IMR-90 (cell line): ENCODE measurements at regions not wholly inside any gene's neighbourhood (a gene's known extent, or its start where the extent isn't known, plus 50 kb on each side); places are given as distances from the start of the nearest gene placed in this dataset.

Experiments used
- ATAC-seq: fragments of 200-7000 bp; cut with Tn5 transposase; 2 replicates; pipeline ENCODE4 v1.9.1; 2020; ENCODE audit warnings: low read depth, mild to moderate bottlenecking, moderate library complexity
- BruUV-seq: library from RNA; stranded (reverse); fragments of 400-500 nt; replicated peaks from 2 replicates; lab custom pipeline; 2021; lab: Mats Ljungman, UMichigan
- CTCF ChIA-PET: fragments of 300-600 bp; formaldehyde crosslinking; extraction: SDS; loops from one replicate; lab custom pipeline; 2021; ENCODE audit warnings: antibody characterized with exemption; lab: Yijun Ruan, JAX
- POLR2A ChIA-PET: fragments of 300-600 bp; sonication (Branson Sonifier 250); formaldehyde crosslinking; loops from one replicate; lab custom pipeline; 2022; ENCODE audit warnings: antibody characterized with exemption; ENCODE audit not compliant: unreplicated experiment; lab: Charles Lee
- DNase-seq: peaks from one replicate; pipeline ENCODE4 v3.0.0; 2013
- H2AFZ ChIP-seq: replicated peaks from 2 replicates; pipeline ENCODE3; 2013; ENCODE audit warnings: low read length, mild to moderate bottlenecking; ENCODE audit not compliant: poor library complexity
- H2AK5ac ChIP-seq: 2 replicates; pipeline ENCODE4 v1.6.1; 2013; ENCODE audit warnings: low read depth, low read length, inconsistent platforms
- H2AK9ac ChIP-seq: replicated peaks from 2 replicates; pipeline ENCODE3; 2013; ENCODE audit warnings: mild to moderate bottlenecking, low read depth, low read length, moderate library complexity; ENCODE audit not compliant: poor library complexity
- H2BK120ac ChIP-seq: 2 replicates; pipeline ENCODE4 v1.6.1; 2013; ENCODE audit warnings: low read depth, low read length, inconsistent platforms
- H2BK15ac ChIP-seq: 3 replicates; pipeline ENCODE4 v1.6.1; 2013; ENCODE audit warnings: low read depth, low read length, inconsistent platforms
- H2BK20ac ChIP-seq: 2 replicates; pipeline ENCODE4 v1.6.1; 2013; ENCODE audit warnings: low read depth, mild to moderate bottlenecking, inconsistent platforms, low read length, moderate library complexity
- H2BK5ac ChIP-seq: 2 replicates; pipeline ENCODE4 v1.6.1; 2013; ENCODE audit warnings: mild to moderate bottlenecking, low read depth, low read length, inconsistent platforms; ENCODE audit not compliant: poor library complexity, severe bottlenecking
- H3K14ac ChIP-seq: replicated peaks from 2 replicates; pipeline ENCODE4 v1.6.1; 2013; ENCODE audit warnings: low read depth, low read length, inconsistent platforms
- H3K18ac ChIP-seq: 2 replicates; pipeline ENCODE4 v1.6.1; 2013; ENCODE audit warnings: low read depth, low read length, control low read depth
- H3K23ac ChIP-seq: 2 replicates; pipeline ENCODE4 v1.6.1; 2013; ENCODE audit warnings: low read depth, low read length, inconsistent platforms
- H3K27ac ChIP-seq: 2 replicates; pipeline ENCODE4 v1.5.1; 2013; ENCODE audit warnings: mild to moderate bottlenecking, control low read depth, low read length; ENCODE audit not compliant: insufficient read depth
- H3K27me3 ChIP-seq: 2 replicates; pipeline ENCODE4 v1.6.1; 2013; ENCODE audit warnings: low read length; ENCODE audit not compliant: control insufficient read depth, insufficient read depth
- H3K36me3 ChIP-seq: 2 replicates; pipeline ENCODE4 v1.6.1; 2013; ENCODE audit warnings: low read length, mixed read lengths; ENCODE audit not compliant: control insufficient read depth, insufficient read depth
- H3K4ac ChIP-seq: 2 replicates; pipeline ENCODE4 v1.6.1; 2013; ENCODE audit warnings: low read depth, low read length, inconsistent platforms
- H3K4me1 ChIP-seq: 2 replicates; pipeline ENCODE4 v1.6.1; 2013; ENCODE audit warnings: low read length, mixed read lengths; ENCODE audit not compliant: control insufficient read depth, insufficient read depth
- H3K4me2 ChIP-seq: 2 replicates; pipeline ENCODE4 v1.6.1; 2013; ENCODE audit warnings: low read depth, mild to moderate bottlenecking, control low read depth, low read length, moderate library complexity
- H3K4me3 ChIP-seq: 2 replicates; pipeline ENCODE4 v1.5.1; 2013; ENCODE audit warnings: low read depth, mild to moderate bottlenecking, control low read depth, low read length, moderate library complexity; ENCODE audit not compliant: insufficient read depth
- H3K56ac ChIP-seq: 2 replicates; pipeline ENCODE4 v1.6.1; 2013; ENCODE audit warnings: low read length, inconsistent platforms; ENCODE audit not compliant: insufficient read depth; ENCODE audit errors: extremely low read depth
- H3K79me1 ChIP-seq, 2 experiments: 2 replicates each; pipeline ENCODE4 v1.6.1; 2013; ENCODE audit warnings: low read length in 2 of 2, inconsistent platforms in 1 of 2, low read depth in 1 of 2
- H3K9ac ChIP-seq: 2 replicates; pipeline ENCODE4 v1.6.1; 2013; ENCODE audit warnings: low read depth, low read length, control low read depth
- H3K9me1 ChIP-seq: 2 replicates; pipeline ENCODE4 v1.6.1; 2013; ENCODE audit warnings: low read length, inconsistent platforms; ENCODE audit not compliant: insufficient read depth
- H3K9me3 ChIP-seq: 2 replicates; pipeline ENCODE4 v1.6.1; 2013; ENCODE audit warnings: low read length; ENCODE audit not compliant: control insufficient read depth, insufficient read depth
- H4K20me1 ChIP-seq: 2 replicates; pipeline ENCODE4 v1.6.1; 2013; ENCODE audit warnings: low read length, inconsistent platforms; ENCODE audit not compliant: insufficient read depth
- H4K5ac ChIP-seq: 2 replicates; pipeline ENCODE4 v1.6.1; 2013; ENCODE audit warnings: mild to moderate bottlenecking, low read depth, low read length, control low read depth
- H4K8ac ChIP-seq, 2 experiments: 2 replicates each; pipeline ENCODE4 v1.6.1; 2013; ENCODE audit warnings: low read depth in 2 of 2, low read length in 2 of 2, control low read depth in 1 of 2, inconsistent platforms in 1 of 2
- H4K91ac ChIP-seq: 2 replicates; pipeline ENCODE4 v1.6.1; 2013; ENCODE audit warnings: low read depth, low read length, inconsistent platforms; ENCODE audit not compliant: insufficient read depth
- BHLHE40 ChIP-seq: fragments of 150-350 bp; IDR thresholded peaks from 2 replicates; pipeline ENCODE4 v1.6.1; 2016; ENCODE audit warnings: mild to moderate bottlenecking, low read depth, low read length
- CEBPB ChIP-seq: IDR thresholded peaks from 2 replicates; pipeline ENCODE4 v1.6.1; 2012; ENCODE audit warnings: low read depth, low read length, improper control_type of control experiment
- CHD1 ChIP-seq: IDR thresholded peaks from 2 replicates; pipeline ENCODE4 v1.6.1; 2012; ENCODE audit warnings: low read depth, low read length, improper control_type of control experiment
- CTCF ChIP-seq: conservative IDR thresholded peaks from 2 replicates; pipeline ENCODE4 v1.5.1; 2012; ENCODE audit warnings: mild to moderate bottlenecking, low read depth, low read length, improper control_type of control experiment
- FOS ChIP-seq: fragments of 150-350 bp; IDR thresholded peaks from 2 replicates; pipeline ENCODE4 v1.6.1; 2016; ENCODE audit warnings: low read depth, low read length
- MAFK ChIP-seq: IDR thresholded peaks from 2 replicates; pipeline ENCODE4 v1.6.1; 2012; ENCODE audit warnings: low read depth, low read length, improper control_type of control experiment
- MAZ ChIP-seq: IDR thresholded peaks from 2 replicates; pipeline ENCODE4 v1.6.1; 2012; ENCODE audit warnings: low read depth, mild to moderate bottlenecking, low read length, improper control_type of control experiment, moderate library complexity, borderline replicate concordance
- MXI1 ChIP-seq: IDR thresholded peaks from 2 replicates; pipeline ENCODE4 v1.6.1; 2012; ENCODE audit warnings: low read depth, mild to moderate bottlenecking, low read length, moderate library complexity, borderline replicate concordance
- NFE2L2 ChIP-seq: fragments of 150-350 bp; IDR thresholded peaks from 2 replicates; pipeline ENCODE4 v1.6.1; 2016; ENCODE audit warnings: low read depth, mild to moderate bottlenecking, low read length
- POLR2A ChIP-seq: IDR thresholded peaks from 2 replicates; pipeline ENCODE4 v1.6.1; 2012; ENCODE audit warnings: mild to moderate bottlenecking, low read depth, low read length
- RAD21 ChIP-seq: IDR thresholded peaks from 2 replicates; pipeline ENCODE4 v1.6.1; 2012; ENCODE audit warnings: low read length, improper control_type of control experiment
- RCOR1 ChIP-seq: IDR thresholded peaks from 2 replicates; pipeline ENCODE4 v1.6.1; 2012; ENCODE audit warnings: mild to moderate bottlenecking, low read length, improper control_type of control experiment; ENCODE audit not compliant: insufficient replicate concordance
- RFX5 ChIP-seq: IDR thresholded peaks from 2 replicates; pipeline ENCODE4 v1.8.0; 2012; ENCODE audit warnings: low read depth, mild to moderate bottlenecking, low read length, moderate library complexity
- SMC3 ChIP-seq: fragments of 150-350 bp; IDR thresholded peaks from 2 replicates; pipeline ENCODE4 v1.6.1; 2016; ENCODE audit warnings: low read depth, mild to moderate bottlenecking, antibody characterized with exemption, low read length, moderate library complexity
- USF2 ChIP-seq: fragments of 150-350 bp; IDR thresholded peaks from 2 replicates; pipeline ENCODE4 v1.6.1; 2017; ENCODE audit warnings: mild to moderate bottlenecking, antibody characterized with exemption, low read length, low read depth
- WGBS, 2 experiments: methylation state at CpG; one replicate each; pipeline versions ENCODE4 v1.1.5 to v1.1.7; 2013; ENCODE audit warnings: missing lambda C conversion rate in 2 of 2; ENCODE audit not compliant: insufficient read length in 1 of 2; ENCODE audit errors: extremely low coverage in 2 of 2; 5-methylcytosine and 5-hydroxymethylcytosine counted together
- dilution Hi-C: fragments of 300-500 bp; cut with HindIII; formaldehyde crosslinking; loops from one replicate; pipeline ENCODE4 v1.14.3; 2018; ENCODE audit warnings: low sequenced_read_pairs; ENCODE audit not compliant: unreplicated experiment
- in situ Hi-C: fragments of 300-500 bp; cut with MboI; formaldehyde crosslinking; loops from 3 replicates; pipeline ENCODE4 v1.14.3; 2019; ENCODE audit warnings: low sequenced_read_pairs, inconsistent platforms, mixed read lengths
- intact Hi-C: fragments of 100-400 bp; cut with micrococcal nuclease; formaldehyde crosslinking; loops from 2 replicates; pipeline ENCODE4 v1.10.0; 2022
- TF ChIP-seq, protein P1 (sequence below): fragments of 150-350 bp; IDR thresholded peaks from 2 replicates; pipeline ENCODE4 v1.6.1; 2016; ENCODE audit warnings: low read depth, mild to moderate bottlenecking, low read length, moderate library complexity, borderline replicate concordance

- dilution Hi-C loops (no loop called here), intact Hi-C loops (no loop called here), in situ Hi-C loops (no loop called here)
- H3K9me3 ChIP-seq, result no peaks in the 10 kb centered on the region; the same call in 1 of the 2 replicates
- peaks cover 3% of the 10 kb centered on the region; the same call in 1 of the 2 replicates for H3K4me1 ChIP-seq
- H2BK120ac ChIP-seq, result no peak overlapping the region
- no peaks in the 10 kb centered on the region for H4K20me1 ChIP-seq
- CTCF ChIA-PET, result no interaction called here
- DNase-seq (no peak), ATAC-seq (no peak)
- H3K56ac ChIP-seq, result no peak overlapping the region
- H2BK5ac ChIP-seq, result no peak overlapping the region
- no TSS peak for BruUV-seq
- no peaks in the 10 kb centered on the region for H3K36me3 ChIP-seq
- peaks cover 2% of the 10 kb centered on the region; the same call in 1 of the 2 replicates for H3K27me3 ChIP-seq
- TF ChIP-seq USF2 (no peak), SMC3 (no peak), MAZ (no peak), CEBPB (no peak), RAD21 (no peak), MXI1 (no peak), MAFK (no peak), FOS (no peak), CTCF (no peak), RFX5 (no peak), POLR2A (no peak), NFE2L2 (no peak), CHD1 (no peak), BHLHE40 (no peak), RCOR1 (no peak)
- TF ChIP-seq, protein P1, sequence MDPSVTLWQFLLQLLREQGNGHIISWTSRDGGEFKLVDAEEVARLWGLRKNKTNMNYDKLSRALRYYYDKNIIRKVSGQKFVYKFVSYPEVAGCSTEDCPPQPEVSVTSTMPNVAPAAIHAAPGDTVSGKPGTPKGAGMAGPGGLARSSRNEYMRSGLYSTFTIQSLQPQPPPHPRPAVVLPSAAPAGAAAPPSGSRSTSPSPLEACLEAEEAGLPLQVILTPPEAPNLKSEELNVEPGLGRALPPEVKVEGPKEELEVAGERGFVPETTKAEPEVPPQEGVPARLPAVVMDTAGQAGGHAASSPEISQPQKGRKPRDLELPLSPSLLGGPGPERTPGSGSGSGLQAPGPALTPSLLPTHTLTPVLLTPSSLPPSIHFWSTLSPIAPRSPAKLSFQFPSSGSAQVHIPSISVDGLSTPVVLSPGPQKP, result no peak
- H3K9me1 ChIP-seq, result no peaks in the 10 kb centered on the region
- H3K4me2 ChIP-seq, result no peak overlapping the region
- no peak overlapping the region for H2AK9ac ChIP-seq
- H3K4me3 ChIP-seq, result no peak overlapping the region
- H4K91ac ChIP-seq, result no peak overlapping the region
- no peak overlapping the region for H4K5ac ChIP-seq
- no peak overlapping the region for H2BK20ac ChIP-seq
- H2BK15ac ChIP-seq, result no peak overlapping the region
- H3K4ac ChIP-seq, result no peak overlapping the region
- WGBS, 2 experiments, result no CpG with 5 or more reads among the region's 7 CpGs
- H2AK5ac ChIP-seq, result no peak overlapping the region
- no peak overlapping the region for H4K8ac ChIP-seq
- no peak overlapping the region for H3K27ac ChIP-seq
- no peak overlapping the region for H3K9ac ChIP-seq
- no peak overlapping the region for H3K18ac ChIP-seq
- no peaks in the 10 kb centered on the region for H3K79me1 ChIP-seq
- H3K23ac ChIP-seq, result no peak overlapping the region
- no peak overlapping the region for H3K14ac ChIP-seq
- no peak overlapping the region for H2AFZ ChIP-seq
- POLR2A ChIA-PET, result no interaction called here
Measured at GRCh38 chr1:231108516-231109302, 53.1 kb upstream of the TRIM67 start.
